Heart right ventricle (tissue), 16 donors: ENCODE measurements at regions not wholly inside any gene's neighbourhood (a gene's known extent, or its start where the extent isn't known, plus 50 kb on each side); places are given as distances from the start of the nearest gene placed in this dataset.
A peak's percentile ranks its signal among the peaks of the same experiment; 100 is the strongest.

Source experiments
- ATAC-seq, 8 donors: fragments of 200-7000 bp; cut with Tn5 transposase; one replicate each; pipeline ENCODE4 v1.9.1; 2020; ENCODE audit warnings: mild to moderate bottlenecking in 8 of 8, moderate library complexity in 8 of 8, moderate number of reproducible peaks in 1 of 8
- DNase-seq, 2 donors: peaks; one replicate each; pipeline ENCODE4 v3.0.0-alpha.2; 2020
- H3K27ac ChIP-seq, 10 donors: fragments of 200-600 bp; sonication (generic) in 2 of 10; one replicate each; pipeline versions ENCODE4 v1.5.0 to v1.8.0; 2020 to 2022; ENCODE audit warnings: mild to moderate bottlenecking in 3 of 10
- H3K27me3 ChIP-seq, 7 donors: fragments of 200-600 bp; one replicate each; pipeline ENCODE4 v1.8.0; 2021 to 2022; ENCODE audit warnings: mild to moderate bottlenecking in 2 of 7
- H3K36me3 ChIP-seq, 9 donors: fragments of 200-600 bp; sonication (generic) in 1 of 9; one replicate each; pipeline versions ENCODE4 v1.5.0 to v1.8.0; 2020 to 2022; ENCODE audit warnings: mild to moderate bottlenecking in 2 of 9
- H3K4me1 ChIP-seq, 9 donors: fragments of 200-600 bp; sonication (generic) in 1 of 9; one replicate each; pipeline versions ENCODE4 v1.5.0 to v1.8.0; 2020 to 2022; ENCODE audit warnings: mild to moderate bottlenecking in 4 of 9
- H3K4me3 ChIP-seq, 10 donors: fragments of 200-600 bp; sonication (generic) in 2 of 10; one replicate each; pipeline versions ENCODE4 v1.5.0 to v1.8.0; 2020 to 2022; ENCODE audit warnings: mild to moderate bottlenecking in 7 of 10, moderate library complexity in 2 of 10
- H3K9me3 ChIP-seq, 11 donors: fragments of 200-600 bp in 10 of 11; sonication (generic) in 2 of 11; one replicate each; pipeline versions ENCODE4 v1.5.0 to v1.8.0; 2013 to 2022; ENCODE audit warnings: mild to moderate bottlenecking in 2 of 11, control low read depth in 1 of 11, moderate library complexity in 1 of 11
- CTCF ChIP-seq, 9 donors: fragments of 200-600 bp; sonication (generic) in 2 of 9; IDR thresholded peaks; one replicate each; pipeline versions ENCODE4 v1.5.0 to v1.8.0; 2021 to 2022; ENCODE audit warnings: antibody characterized with exemption in 9 of 9, mild to moderate bottlenecking in 5 of 9, moderate library complexity in 1 of 9
- WGBS, 2 donors: extraction: QIAGEN DNeasy Blood & Tissue Kit; methylation state at CpG; one replicate each; pipeline ENCODE4 v1.1.7; 2013; ENCODE audit warnings: inconsistent platforms in 1 of 2; 5-methylcytosine and 5-hydroxymethylcytosine counted together
- intact Hi-C, 10 donors: fragments of 100-400 bp; cut with DNase I; formaldehyde crosslinking; loops; one replicate each; pipeline versions ENCODE4 v1.11.1 to v1.14.2; 2022
- donor health status: Arrhythmogenic right ventricular cardiomyopathy.
- donor health status: ischemic (EF 13 %, LVEDD 7.1; RV severe dilation, severe dysfunction).
- donor health status: healthy with polysubstance abuse.
- donor health status: DM: no; HTN: yes; CAD: no.
- donor health status: DM: no; HTN: no; CAD: no.
- donor health status: ischemic (EF 25% LVEDD 6.9; RV normal size, moderate dysfunction).
- donor health status: ischemic (EF 25% LVEDD 5.7; RV mildly dilated, moderate dysfunction).
- donor health status: healthy.
- donor health status: DM: yes; HTN: yes; CAD: no.
- donor health status: Ischemic cardiomyopathy.
- donor health status: ischemic (EF 35%, LVEDD 5.7; RV mildly dilated, moderate dysfunction).
- donor health status: nonischemic (EF 11% LVEDD 7.7; RV severe dilation, severe dysfunction).
- donor health status: DM: yes; HTN: yes; CAD: no.
- donor health status: PGD.
- donor health status: ischemic (EF 29% LVEDD 5.4; RV normal size, mild dysfunction).
- donor health status: nonischemic (EF 23%, LVEDD 6.1; RV moderate dilation, normal function).

- DNase-seq, result no peak
- H3K4me3 ChIP-seq, result no peak overlapping the region
- H3K4me1 ChIP-seq, result peaks cover 0 to 13% (median 0%) of the 10 kb centered on the region in 9 donors
- H3K36me3 ChIP-seq, result no peaks in the 10 kb centered on the region
- 94 to 98% methylated on average over 1 of the region's 1 CpG for WGBS, 2 donors
- intact Hi-C loops, result no loop called here
- H3K27ac ChIP-seq, result no peak overlapping the region
- no peaks in the 10 kb centered on the region for H3K9me3 ChIP-seq
- no peaks in the 10 kb centered on the region for H3K27me3 ChIP-seq
- no peak for ATAC-seq
- TF ChIP-seq CTCF (IDR thresholded peaks at IDR 0.05), result no peak
Observed at GRCh38 chr4:173857828-173858227, 327.8 kb upstream of the HAND2 start.

GRCh38 chr4:173855015-173855414 lies 325.0 kb upstream of the HAND2 start:
- TF ChIP-seq CTCF (IDR thresholded peaks at IDR 0.05), result no peak
- H3K27me3 ChIP-seq, result no peaks in the 10 kb centered on the region
- no peak overlapping the region for H3K4me3 ChIP-seq
- H3K9me3 ChIP-seq, result no peaks in the 10 kb centered on the region
- H3K4me1 ChIP-seq, result peaks cover 0 to 9% (median 0%) of the 10 kb centered on the region in 9 donors
- intact Hi-C loops, result no loop called here
- DNase-seq (no peak), ATAC-seq (no peak)
- no peak overlapping the region for H3K27ac ChIP-seq
- H3K36me3 ChIP-seq, result no peaks in the 10 kb centered on the region
- WGBS, 2 donors, result 88 to 94% methylated on average over 2 of the region's 2 CpGs

- no peaks in the 10 kb centered on the region for H3K9me3 ChIP-seq
- ATAC-seq, result no peak
- H3K36me3 ChIP-seq, result no peaks in the 10 kb centered on the region
- 94 to 95% methylated on average over 6 of the region's 6 CpGs for WGBS, 2 donors
- no peak for DNase-seq
- no peak for TF ChIP-seq CTCF (IDR thresholded peaks at IDR 0.05)
- H3K27me3 ChIP-seq, result no peaks in the 10 kb centered on the region
- intact Hi-C loops, result no loop called here
- H3K27ac ChIP-seq, result no peak overlapping the region
- no peak overlapping the region for H3K4me3 ChIP-seq
- H3K4me1 ChIP-seq, result no peaks in the 10 kb centered on the region
Observed at GRCh38 chr4:173852775-173853174, 322.7 kb upstream of the HAND2 start.

- TF ChIP-seq CTCF (IDR thresholded peaks at IDR 0.05), result no peak
- peaks cover 0 to 17% (median 0%) of the 10 kb centered on the region in 11 donors for H3K9me3 ChIP-seq
- no peaks in the 10 kb centered on the region for H3K27me3 ChIP-seq
- peak in 4 of 8 donors; percentile 42 to 81 (median 56) for ATAC-seq
- intact Hi-C loops, result no loop called here
- H3K27ac ChIP-seq, result no peak overlapping the region
- no peak for DNase-seq
- no peaks in the 10 kb centered on the region for H3K4me1 ChIP-seq
- H3K4me3 ChIP-seq, result no peak overlapping the region
- 27 to 35% methylated on average over 1 of the region's 1 CpG for WGBS, 2 donors
- no peaks in the 10 kb centered on the region for H3K36me3 ChIP-seq
Observed at GRCh38 chr4:173845580-173845979, 315.6 kb upstream of the HAND2 start.
